ENCODE measurements at regions not wholly inside any gene's neighbourhood (a gene's known extent, or its start where the extent isn't known, plus 50 kb on each side); places are given as distances from the start of the nearest gene placed in this dataset.

DNA sequence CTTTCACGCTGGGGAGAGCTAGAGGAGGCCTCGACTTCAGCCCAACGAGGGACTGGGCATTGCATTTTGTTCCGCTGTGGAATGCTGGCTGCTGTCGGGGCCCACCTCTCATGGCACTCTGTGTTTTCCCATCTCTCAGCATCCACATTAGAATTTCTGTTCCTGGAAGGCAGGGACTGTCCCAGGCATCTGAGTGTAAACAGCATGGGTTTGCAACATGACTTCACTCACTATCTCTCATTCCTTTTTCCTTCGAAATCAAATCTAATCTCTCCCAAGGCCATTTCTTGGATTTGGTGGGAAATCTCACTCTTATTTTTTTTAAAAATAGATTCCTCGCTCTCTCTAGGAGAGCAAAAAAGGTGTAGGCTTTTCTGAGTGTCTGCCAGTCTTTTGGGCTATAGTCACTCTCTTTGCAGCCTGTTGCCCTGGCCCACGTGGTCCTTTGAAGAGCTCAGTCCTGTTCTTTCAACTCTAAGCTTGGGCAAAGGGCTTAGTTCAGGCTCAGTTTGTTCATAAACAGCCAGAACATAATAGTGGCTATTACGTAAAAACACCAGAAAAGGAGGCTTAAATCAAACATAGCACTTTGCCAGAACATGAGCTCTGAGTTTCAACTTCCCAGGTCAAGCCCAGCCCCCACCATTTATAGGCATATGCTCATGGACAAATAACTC is 284.6 kb upstream of the ZFP64 start:
- no peak for DNase-seq

DNA sequence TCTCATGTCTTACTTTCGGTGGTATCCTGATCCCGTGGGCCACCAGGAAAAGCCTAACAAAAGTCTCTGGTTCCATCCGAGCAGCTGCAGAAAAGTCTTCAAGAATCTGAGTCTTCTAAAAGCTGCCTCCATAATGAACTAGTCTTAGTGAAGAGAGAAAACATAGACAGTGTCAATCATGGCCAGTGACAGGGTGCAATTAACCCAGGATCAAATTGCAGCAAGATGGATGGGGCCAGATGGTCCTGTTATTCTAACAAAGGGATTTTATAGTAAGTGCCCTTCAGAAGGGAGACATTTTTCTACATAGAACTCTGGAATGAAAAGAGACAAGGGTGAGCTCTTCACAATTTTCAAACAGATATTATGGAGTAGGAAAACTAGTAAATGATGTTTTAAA is 281.6 kb upstream of the ZFP64 start:
- no peak for DNase-seq

DNA sequence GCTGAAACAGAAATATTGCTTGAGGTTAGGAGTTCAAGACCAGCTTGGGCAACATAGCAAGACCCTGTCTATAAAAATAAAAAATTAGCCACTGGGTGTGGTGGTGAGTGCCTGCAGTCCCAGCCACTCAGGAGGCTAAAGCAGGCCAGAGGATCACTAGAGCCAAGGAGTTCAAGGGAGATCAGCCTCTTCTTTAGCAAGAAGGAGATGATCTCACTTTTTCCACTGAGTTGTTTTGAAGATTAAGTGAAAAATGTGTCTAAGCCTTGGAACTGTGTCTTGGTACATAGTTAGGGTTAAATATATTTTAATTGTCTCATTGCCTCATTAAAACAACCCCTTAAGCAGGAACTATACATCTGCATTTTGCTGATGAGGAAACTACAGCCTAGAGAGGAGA is 279.0 kb upstream of the ZFP64 start:
- no peak for DNase-seq

DNA sequence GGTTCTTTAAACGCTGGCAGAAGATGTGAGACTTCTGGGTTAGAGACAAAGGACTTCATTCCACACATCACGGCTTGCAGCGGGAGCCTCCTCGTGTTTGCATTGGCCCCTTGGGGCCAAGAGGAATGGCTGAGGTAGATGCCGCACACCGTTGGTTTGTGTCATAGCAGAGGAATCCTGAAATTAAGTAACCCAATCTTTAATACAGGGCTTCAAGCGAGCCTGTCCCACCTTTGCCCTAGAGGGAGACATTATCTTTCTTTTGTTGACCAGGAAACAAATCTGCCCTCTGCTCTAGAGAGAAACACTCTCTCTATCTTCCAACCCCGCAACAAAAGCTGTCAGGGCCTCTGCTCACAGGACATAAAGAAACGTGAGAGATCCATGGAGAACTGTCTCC is 277.5 kb upstream of the ZFP64 start:
- no peak for DNase-seq

DNA sequence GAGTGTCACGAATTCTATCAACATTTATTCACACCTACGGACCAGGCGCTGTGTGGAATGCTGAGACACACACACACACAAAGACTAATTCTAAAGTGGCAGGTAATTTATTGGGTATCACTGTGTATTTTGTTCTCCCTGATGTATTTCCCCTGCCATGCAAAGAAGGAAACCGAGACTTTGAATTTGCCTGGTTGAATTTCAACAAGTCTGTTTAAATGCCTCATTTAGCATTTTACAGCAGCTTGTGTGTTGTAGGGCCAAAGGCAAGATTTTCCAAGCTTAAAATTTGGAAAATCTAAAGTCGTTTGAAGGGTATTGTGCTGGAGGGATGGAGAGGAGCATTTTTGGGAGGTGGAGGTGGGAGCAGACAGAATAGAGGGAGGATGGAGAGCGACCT is 274.4 kb upstream of the ZFP64 start:
- DNase-seq = no peak

DNA sequence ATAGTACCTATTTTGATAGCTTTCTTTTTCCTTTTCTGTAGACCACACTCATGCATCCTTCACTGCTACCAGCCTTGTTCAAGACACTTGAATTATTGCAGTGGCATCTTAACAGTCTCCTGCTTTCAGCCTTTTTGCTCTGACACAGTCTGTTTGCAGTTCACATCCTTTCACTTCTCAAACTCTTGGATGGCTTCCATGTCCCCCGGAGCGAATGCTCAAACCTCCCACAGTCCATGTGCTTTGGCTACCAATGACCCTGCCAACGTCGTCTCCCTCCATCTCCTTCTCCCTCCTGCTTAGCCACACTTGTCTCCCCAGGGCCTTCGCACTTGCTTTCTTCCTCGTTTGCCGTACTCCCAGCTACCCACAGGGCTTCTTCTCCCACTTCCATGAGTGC is 270.0 kb upstream of the ZFP64 start:
- DNase-seq = no peak

DNA sequence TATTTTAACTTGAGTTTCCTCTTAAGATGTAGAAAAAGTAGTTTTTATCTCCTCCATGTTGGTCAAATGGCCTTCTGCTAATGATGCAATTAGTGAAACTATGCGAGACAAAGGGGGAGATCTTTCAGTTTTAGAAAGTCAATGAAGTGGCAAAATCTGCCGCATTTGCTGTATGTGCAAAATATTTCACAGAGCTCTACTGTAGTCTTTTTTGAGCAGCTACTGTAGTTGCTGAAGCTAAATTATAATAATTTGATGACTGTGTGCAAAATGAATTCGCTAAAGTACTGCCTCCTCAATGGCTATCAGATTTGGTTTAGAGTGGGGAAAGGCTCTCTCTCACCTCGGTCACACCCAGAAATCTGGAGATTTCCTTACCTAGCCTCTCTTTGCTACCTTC is 267.6 kb upstream of the ZFP64 start:
- DNase-seq = no peak

DNA sequence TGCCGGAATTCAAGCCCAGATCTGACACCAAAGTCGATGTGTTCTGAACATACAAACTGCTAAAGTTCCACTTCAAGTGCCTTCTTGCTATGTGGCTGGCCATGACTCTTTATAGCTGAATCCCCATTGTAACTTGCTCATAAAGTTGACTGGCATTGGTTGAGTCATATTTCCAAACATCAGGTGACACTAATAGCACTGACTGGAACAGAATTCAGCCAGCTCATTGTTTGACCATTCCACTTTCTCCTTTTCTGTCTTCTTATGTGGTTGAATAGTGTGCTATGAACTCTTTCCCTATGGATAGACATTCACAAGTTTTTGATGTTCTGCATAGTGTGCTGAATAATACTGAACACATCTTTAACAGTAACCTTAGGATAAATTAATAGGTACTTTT is 266.2 kb upstream of the ZFP64 start:
- no peak for DNase-seq

DNA sequence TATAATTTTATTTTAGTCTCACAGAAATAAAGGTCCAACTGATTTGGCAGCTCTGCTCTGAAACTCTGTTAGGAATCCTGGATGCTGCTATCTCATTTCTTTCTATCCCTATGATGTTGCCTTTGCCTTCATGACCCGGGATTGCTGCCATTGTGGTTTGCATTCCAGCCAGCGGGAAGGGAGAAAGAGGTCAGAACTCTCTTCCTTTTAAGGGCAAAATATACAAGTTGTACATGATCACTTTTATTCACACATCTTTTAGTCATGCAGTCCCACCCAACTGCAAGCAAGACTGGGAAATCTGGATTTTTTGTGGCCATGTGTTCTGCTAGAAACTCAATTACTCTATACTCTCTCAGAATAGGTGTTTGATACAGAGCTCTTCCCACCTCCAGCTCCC is 263.1 kb upstream of the ZFP64 start:
- DNase-seq = no peak

DNA sequence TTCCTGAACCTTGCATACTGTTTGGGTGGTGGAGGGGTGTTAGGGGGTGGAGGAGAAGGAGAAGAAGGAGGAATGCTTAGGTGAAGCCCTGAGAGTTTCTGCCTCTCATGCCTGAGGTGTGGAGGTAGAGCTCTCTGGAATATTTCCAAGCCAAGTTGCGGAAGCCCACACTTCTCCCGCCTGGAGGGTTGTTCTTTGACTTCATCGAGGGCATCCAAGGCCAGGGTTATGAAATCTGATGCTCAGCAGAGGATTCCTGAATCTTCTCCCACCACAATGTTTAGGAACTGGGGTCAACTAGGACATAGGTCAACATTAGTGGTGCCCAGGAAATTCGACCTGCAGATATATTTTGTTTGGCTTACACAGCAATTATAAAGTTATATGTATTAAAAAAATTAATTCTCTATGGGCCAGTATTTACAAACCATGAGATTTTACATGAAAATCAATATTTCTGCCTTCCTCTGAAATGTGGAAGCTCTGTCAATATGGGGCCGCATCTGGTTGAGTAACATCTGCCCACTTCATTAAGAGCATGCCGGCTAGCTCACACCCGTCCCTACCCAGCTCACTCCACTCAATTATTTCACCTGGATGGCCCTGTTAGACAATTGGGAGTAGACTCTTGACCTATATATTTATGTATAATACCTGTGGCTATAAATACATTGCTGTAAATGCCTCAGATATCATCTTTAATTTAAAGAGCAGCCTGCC is 257.1 kb upstream of the ZFP64 start:
- DNase-seq = no peak

DNA sequence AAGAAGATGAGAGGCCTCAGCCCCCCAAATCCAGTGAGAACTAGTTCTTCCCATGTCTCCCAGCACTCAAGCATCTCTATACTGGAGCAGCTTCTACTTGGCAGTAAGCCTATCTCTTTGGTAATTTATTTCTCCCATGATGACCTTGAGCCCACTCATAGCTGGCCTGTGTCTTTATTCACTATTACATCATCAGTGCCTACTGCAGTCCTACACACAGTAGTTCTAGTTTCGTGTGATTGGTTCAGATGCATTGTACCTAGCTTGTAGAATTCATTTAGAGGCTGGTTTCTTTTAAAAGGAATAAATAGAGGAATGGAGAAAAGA is 255.6 kb upstream of the ZFP64 start:
- no peak for DNase-seq

DNA sequence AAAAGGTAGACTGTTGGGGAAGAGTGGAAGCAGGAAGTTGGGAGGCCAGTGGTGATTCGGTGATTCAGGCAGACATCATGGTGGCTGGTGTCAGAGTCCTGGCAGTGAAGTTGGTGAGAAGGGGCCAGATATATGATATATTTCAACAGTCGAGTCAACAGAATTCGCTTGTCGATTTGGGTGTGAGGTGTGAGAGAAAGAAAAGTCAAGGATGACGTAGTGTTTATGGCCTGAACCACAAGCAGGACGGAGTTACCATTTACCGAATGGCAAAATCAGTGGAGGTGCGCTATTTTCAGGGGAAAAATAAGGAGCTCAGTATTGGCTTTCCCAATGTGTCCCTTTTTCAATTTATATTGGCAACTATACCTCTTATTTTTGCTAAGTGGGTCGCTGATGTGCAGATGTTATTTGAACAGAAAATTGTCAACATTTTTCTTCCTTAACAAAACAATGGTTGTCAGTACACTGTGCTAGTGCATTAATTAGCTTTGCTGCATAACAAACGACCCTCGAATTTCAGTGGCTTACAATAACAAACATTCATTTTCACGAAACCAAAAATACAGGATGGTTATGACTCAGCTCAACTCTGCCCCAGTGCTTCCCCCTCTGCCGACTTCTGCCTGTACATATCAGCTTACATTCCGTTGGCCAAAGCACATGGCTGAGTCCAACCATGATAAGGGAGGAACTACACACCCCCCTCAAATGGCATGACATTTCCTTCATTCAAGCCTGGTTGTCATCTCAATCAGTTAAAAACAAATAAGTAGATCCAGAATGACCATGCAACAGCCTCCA is 255.0 kb upstream of the ZFP64 start:
- DNase-seq = no peak

DNA sequence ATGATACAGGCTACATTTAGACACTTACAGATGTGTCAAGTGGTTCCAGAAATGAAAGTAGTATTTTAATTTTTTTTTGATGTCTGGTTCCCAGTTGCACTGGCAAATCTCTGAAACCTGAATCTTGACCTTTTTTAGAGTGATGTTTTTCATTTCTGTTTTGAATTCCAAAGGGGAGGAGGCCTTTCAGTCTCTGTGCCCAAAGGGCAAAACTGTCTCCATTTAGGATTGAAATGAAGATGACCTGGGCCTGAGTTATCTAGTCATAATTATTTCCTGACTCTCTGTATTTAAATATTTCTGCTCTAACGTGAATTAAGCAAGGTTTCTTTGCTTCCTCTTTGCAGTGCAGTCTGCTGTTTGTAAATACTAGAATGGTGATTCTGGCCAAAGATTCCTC is 252.9 kb upstream of the ZFP64 start:
- DNase-seq = no peak

DNA sequence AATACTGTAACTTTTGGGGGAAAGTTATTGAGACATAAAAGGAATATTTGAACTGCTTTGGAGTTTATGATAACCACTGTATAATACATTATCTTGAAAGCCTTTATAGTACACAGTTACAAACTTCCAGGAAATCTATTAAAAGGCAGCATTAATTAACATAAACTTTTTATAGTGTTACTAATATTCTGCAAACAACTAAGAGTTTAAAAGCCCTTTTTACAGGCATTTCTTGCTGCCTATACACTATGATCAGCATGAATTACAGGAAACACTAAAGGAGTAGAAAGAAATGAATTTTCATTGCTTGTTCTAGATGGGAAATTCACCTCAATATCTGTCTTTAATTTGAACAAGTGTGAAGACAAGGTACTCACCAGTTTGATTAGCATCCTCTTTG is 252.3 kb upstream of the ZFP64 start:
- no peak for DNase-seq

DNA sequence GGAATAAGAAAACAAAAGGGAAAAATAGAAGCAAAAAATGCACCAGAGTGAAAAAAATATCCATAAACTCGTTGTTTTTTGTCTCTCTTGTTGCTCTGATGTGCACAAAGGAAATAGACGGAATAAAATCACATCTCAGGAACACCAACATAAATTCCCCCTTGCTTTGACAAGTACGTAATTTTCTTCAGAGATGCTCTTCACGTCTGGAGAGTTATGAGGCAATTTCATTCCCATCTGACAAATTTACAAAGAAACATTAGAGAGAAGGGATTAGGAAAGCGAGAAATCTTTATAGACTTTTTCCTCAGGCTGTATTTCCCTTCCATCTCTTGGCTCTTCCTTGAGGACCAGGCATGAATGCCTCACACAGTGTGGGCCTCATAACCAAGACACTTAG is 250.1 kb upstream of the ZFP64 start:
- no peak for DNase-seq

DNA sequence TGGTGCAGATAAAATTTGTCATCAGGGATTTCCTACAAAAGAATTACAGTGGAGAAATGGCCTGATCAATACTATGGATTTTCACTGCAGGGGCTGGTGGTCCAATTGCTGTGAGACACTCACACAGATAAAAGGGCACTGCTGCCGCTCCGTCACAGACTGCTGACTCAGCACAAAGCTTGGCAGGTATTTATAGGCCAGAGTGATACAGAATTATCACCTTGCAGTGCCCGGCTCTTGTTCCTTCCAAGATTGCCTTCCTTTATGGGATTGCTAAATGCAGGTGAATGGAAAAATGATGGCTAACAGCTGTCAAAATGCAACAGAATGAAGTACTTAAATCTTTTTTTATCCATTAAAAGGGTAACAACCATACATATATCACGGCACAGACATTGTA is 247.8 kb upstream of the ZFP64 start:
- DNase-seq = no peak

DNA sequence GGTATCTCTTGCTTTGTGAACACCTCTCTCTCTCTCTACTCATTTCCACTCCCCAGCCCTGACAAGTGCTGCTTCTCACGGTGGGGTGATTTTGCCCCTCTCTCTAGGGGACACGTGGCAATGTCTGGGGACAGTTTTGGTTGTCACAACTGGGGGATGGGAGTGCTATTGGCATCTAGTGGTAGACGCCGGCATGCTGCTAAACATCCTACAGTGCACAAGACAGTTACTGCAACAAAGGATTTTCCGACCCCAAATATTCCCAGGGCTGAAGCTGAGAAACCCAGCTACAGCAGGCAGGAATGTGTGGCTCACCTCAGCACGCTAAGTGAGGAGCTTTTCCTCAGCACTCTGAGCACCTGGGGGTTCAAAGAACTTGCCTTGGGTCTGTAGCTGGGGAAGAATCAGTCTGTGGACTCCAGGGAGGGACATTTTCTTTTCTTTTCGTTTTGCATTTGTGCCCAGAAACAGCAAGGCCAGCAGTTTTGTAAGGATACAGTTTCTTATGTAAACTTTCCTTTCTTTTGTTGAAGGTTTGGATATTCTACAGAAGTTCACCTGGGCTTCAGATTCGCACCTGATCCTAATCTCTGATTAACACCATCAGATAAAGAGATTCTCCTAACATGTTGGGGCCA is 246.9 kb upstream of the ZFP64 start:
- no peak for DNase-seq

DNA sequence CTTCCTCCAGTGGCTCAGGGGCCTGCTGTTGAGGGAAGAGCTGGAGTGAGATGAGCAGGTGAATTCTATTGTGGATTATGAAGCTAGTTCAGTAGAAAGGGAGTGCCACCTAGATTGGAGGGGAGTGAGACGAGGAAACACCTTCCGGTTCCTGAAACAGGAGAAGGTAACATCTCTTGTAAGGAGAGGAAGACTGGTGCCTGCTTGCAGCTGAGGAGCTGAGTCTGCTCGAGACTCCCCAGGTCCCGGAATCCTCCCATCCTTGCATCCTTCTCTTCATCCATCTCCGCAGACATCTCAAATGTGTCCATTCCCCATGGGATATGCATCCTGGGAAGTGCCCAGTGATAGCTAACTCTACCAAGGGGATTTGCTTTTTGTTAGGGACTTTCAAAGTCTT is 242.9 kb upstream of the ZFP64 start:
- DNase-seq = no peak

DNA sequence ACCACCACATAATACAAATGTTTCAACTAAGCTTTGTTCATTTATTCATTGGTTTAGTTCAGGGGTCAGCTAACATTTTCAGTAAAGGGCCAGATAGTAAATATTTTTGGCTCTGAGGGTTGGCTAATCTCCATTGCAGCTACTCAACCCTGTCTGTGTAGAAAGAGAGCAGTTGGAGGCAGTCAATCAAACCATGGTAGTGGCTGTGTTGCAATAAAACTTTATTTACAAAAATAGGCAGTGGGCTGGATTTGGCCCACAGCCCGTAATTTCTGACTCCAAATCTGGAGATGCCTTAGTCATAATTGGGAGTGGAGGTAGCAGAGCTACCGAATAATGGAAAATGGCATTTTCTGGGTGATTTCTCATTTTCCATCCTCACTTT is 242.5 kb upstream of the ZFP64 start:
- DNase-seq = no peak

DNA sequence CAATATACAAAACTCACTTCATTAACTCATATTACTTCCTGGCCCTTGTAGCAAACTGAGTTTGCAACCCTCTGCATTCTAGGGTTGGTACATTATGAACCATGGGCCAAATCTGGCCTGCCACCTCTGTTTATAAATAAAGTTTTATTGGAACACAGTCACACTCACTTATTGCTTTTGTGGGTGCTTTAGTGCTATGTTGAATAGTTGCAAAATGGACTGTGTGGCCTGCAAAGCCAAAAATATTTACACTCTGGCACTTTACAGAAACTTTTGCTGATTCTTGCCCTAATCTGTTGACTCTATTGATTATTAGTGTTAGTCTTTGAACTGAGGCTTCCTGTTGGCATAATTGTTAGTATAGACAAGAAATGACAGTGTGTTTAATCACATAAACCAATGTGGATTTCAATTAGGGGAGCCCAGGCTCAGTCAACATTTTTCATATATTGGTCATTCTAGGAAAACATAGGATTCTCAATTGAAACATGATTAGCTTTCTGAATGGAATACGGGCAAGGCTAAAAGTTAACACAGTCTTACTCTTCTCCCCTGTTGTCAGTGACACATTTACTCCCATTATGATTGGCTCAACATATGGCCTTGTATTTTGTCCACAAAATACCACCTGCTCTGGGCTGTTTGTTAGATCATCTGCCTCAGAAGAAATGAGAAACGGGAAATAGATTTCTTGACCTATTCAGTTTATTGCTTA is 241.9 kb upstream of the ZFP64 start:
- no peak for DNase-seq

DNA sequence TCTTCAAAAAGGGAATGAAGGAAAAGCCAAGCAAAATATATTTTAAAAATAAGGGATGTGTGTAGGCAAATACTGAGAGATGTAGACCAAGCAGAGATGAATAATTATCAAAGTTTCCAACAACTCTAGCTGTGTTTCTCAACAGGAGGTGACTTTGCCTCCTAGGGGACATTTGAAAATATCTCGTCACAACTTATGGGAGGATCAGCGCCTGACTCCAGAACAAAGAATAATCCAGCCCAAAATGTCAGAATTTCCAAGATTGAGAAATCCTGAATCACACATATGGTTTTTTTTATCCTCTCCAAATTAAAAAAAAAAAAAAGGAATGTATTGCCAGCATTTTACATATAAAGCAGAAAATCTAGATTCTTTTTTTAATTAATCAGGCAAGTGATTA is 241.2 kb upstream of the ZFP64 start:
- no peak for DNase-seq

DNA sequence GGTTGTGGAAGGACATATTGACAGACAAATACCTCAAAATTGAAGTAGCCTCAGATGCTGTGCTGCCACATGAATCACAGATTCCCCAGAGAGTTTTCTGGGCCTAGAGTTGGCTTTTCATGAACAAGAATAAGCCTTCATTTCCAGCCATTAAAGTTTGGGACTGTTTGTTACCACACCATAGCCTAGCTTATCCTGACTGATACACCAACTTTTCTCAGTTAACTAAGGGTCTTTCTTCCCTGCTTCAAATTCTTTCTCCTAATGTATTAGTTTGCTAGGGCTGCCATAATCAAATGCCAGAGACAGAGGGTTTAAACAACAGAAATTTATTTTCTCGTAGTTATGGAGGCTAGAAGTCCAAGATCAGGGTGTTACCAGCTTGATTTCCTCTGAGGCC is 237.4 kb upstream of the ZFP64 start:
- no peak for DNase-seq

DNA sequence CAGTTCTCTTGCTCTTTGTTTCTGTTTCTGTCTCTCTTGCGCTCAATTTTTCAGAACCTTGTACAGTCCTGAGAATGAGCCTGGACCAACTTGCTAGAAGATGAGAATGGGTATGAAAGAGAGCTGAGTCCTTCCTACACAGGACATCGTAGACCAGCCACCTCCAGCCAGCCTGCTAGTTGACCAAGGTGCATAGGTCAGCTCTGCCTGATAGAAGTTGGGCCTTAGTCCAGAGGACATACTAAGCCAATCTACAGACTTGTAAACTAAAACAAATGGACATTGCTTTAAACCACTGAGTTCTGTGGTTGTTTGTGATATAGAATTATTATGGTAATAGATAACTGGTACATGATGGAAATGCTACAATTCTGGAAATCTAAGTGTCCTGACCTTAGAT is 236.4 kb upstream of the ZFP64 start:
- DNase-seq = no peak
